AG08396 (cell line): ENCODE measurements at regions not wholly inside any gene's neighbourhood (a gene's known extent, or its start where the extent isn't known, plus 50 kb on each side); places are given as distances from the start of the nearest gene placed in this dataset.
"Not testable (repeated sequence)": the region's sequence is repeated elsewhere in the genome, so short reads cannot be mapped to it uniquely, and the experiment has no call there.

Experiments
- DNase-seq: peaks from one replicate; pipeline ENCODE4 v3.0.0; 2012; ENCODE audit warnings: low spot score, mixed read lengths

GRCh38 chr7:124247691-124248090 lies 214.8 kb upstream of the TMEM229A start:
- no peak for DNase-seq

- DNase-seq = no peak
These were observed 213.5 kb upstream of the TMEM229A start for GRCh38 chr7:124246262-124246863.

- DNase-seq = not testable (repeated sequence)
These were observed 211.6 kb upstream of the TMEM229A start for GRCh38 chr7:124244469-124244868.

GRCh38 chr7:124219681-124220080 lies 186.8 kb upstream of the TMEM229A start:
- no peak for DNase-seq

GRCh38 chr7:124208642-124209041 lies 175.8 kb upstream of the TMEM229A start:
- DNase-seq = no peak

- DNase-seq = no peak
These were observed 175.3 kb upstream of the TMEM229A start for GRCh38 chr7:124208173-124208572.

- no peak for DNase-seq
These were observed 172.7 kb upstream of the TMEM229A start for GRCh38 chr7:124205526-124205925.

GRCh38 chr7:124202546-124202945 lies 169.7 kb upstream of the TMEM229A start:
- DNase-seq = no peak

- no peak for DNase-seq
These were observed 169.0 kb upstream of the TMEM229A start for GRCh38 chr7:124201768-124202349.

GRCh38 chr7:124196519-124196918 lies 163.7 kb upstream of the TMEM229A start:
- DNase-seq = no peak

- DNase-seq = no peak
These were observed 160.0 kb upstream of the TMEM229A start for GRCh38 chr7:124192885-124193284.

- DNase-seq = no peak
These were observed 158.8 kb upstream of the TMEM229A start for GRCh38 chr7:124191713-124192112.

GRCh38 chr7:124191030-124191429 lies 158.2 kb upstream of the TMEM229A start:
- no peak for DNase-seq

GRCh38 chr7:124188576-124188975 lies 155.7 kb upstream of the TMEM229A start:
- DNase-seq = no peak

GRCh38 chr7:124187962-124188361 lies 155.1 kb upstream of the TMEM229A start:
- DNase-seq = no peak

GRCh38 chr7:124183649-124184048 lies 150.8 kb upstream of the TMEM229A start:
- DNase-seq = no peak

- no peak for DNase-seq
These were observed 146.8 kb upstream of the TMEM229A start for GRCh38 chr7:124179641-124180040.

GRCh38 chr7:124177891-124178290 lies 145.0 kb upstream of the TMEM229A start:
- no peak for DNase-seq

GRCh38 chr7:124171812-124172211 lies 138.9 kb upstream of the TMEM229A start:
- not testable (repeated sequence) for DNase-seq

GRCh38 chr7:124171068-124171467 lies 138.2 kb upstream of the TMEM229A start:
- peak; percentile 16 for DNase-seq

- DNase-seq = no peak
These were observed 135.7 kb upstream of the TMEM229A start for GRCh38 chr7:124168616-124169015.

- no peak for DNase-seq
These were observed 129.8 kb upstream of the TMEM229A start for GRCh38 chr7:124162667-124163066.

- peak; percentile 23 for DNase-seq
These were observed 122.7 kb upstream of the TMEM229A start for GRCh38 chr7:124155432-124156022.
